ENCODE measurements at regions not wholly inside any gene's neighbourhood (a gene's known extent, or its start where the extent isn't known, plus 50 kb on each side); places are given as distances from the start of the nearest gene placed in this dataset.

GRCh38 chr5:96023518-96023917 is 61.9 kb upstream of the ELL2 start:
- ChIA-PET RAD21 (ENCODE audit: low non-redundant PET in 1 of 2, low total read pairs in 2 of 2, uncharacterized antibody in 2 of 2, unreplicated experiment in 2 of 2) (no interaction called here), CTCF (no interaction called here), POLR2A (no interaction called here)
- ATAC-seq (no peak), DNase-seq (ENCODE audit: low read depth, low spot score) (no peak)
- Histone ChIP-seq H3K27me3 (ENCODE audit: insufficient read depth, low read length) (no peaks in the 10 kb centered on the region), H3K79me2 (ENCODE audit: insufficient read depth, low read length) (no peaks in the 10 kb centered on the region), H3K4me1 (ENCODE audit: control insufficient read depth in 1 of 2, insufficient read depth in 2 of 2, low read length in 2 of 2) (peaks cover 0 to 14% of the 10 kb centered on the region in 2 experiments; a peak in 2 of 4 replicates), H3K9me3 (ENCODE audit: control insufficient read depth in 1 of 2, insufficient read depth in 1 of 2, low read depth in 1 of 2, low read length in 2 of 2) (no peaks in the 10 kb centered on the region), H4K20me1 (ENCODE audit: insufficient read depth) (no peaks in the 10 kb centered on the region), H3K9me2 (ENCODE audit: insufficient read depth) (no peaks in the 10 kb centered on the region; the same call in 1 of the 2 replicates), H3K4me2 (ENCODE audit: low read length) (no peak overlapping the region), H3K36me3 (ENCODE audit: control insufficient read depth in 1 of 2, insufficient read depth in 2 of 2, low read length in 2 of 2) (no peaks in the 10 kb centered on the region), H3K4me3 (replicated peaks in 1 of 2; ENCODE audit: low read depth in 1 of 2, low read length in 2 of 2) (no peak overlapping the region), H3K9ac (ENCODE audit: low read length) (no peak overlapping the region), H2AFZ (ENCODE audit: low read depth, low read length, poor library complexity, severe bottlenecking) (peak overlapping the region; percentile 75), H3K27ac (ENCODE audit: low read depth, low read length) (no peak overlapping the region)
- no TSS peak for BruUV-seq (replicated peaks)
- TF ChIP-seq FOSL1 (IDR thresholded peaks at IDR 0.05; ENCODE audit: low read depth), result no peak
- intact Hi-C loops (cut with micrococcal nuclease), result no loop called here

GRCh38 chr5:96022971-96023370 is 61.3 kb upstream of the ELL2 start:
- H3K79me2 ChIP-seq (ENCODE audit: insufficient read depth, low read length), result no peaks in the 10 kb centered on the region
- H2AFZ ChIP-seq (ENCODE audit: low read depth, low read length, poor library complexity, severe bottlenecking), result peak overlapping the region; percentile 4
- DNase-seq (ENCODE audit: low read depth, low spot score) (no peak), ATAC-seq (no peak)
- no peaks in the 10 kb centered on the region for H3K27me3 ChIP-seq (ENCODE audit: insufficient read depth, low read length)
- no peak overlapping the region for H3K4me3 ChIP-seq (replicated peaks in 1 of 2; ENCODE audit: low read depth in 1 of 2, low read length in 2 of 2)
- H3K36me3 ChIP-seq (ENCODE audit: control insufficient read depth in 1 of 2, insufficient read depth in 2 of 2, low read length in 2 of 2), result no peaks in the 10 kb centered on the region
- CTCF ChIA-PET, result no interaction called here
- H3K27ac ChIP-seq (ENCODE audit: low read depth, low read length), result no peak overlapping the region
- H3K9me3 ChIP-seq (ENCODE audit: control insufficient read depth in 1 of 2, insufficient read depth in 1 of 2, low read depth in 1 of 2, low read length in 2 of 2), result no peaks in the 10 kb centered on the region
- POLR2A ChIA-PET, result no interaction called here
- no peak overlapping the region for H3K9ac ChIP-seq (ENCODE audit: low read length)
- H3K4me2 ChIP-seq (ENCODE audit: low read length), result no peak overlapping the region
- RAD21 ChIA-PET (ENCODE audit: low non-redundant PET in 1 of 2, low total read pairs in 2 of 2, uncharacterized antibody in 2 of 2, unreplicated experiment in 2 of 2), result no interaction called here
- no peak for TF ChIP-seq RAD21 (IDR thresholded peaks at IDR 0.05; ENCODE audit: low read depth)
- no peak for TF ChIP-seq CEBPB (IDR thresholded peaks at IDR 0.05; ENCODE audit: low read depth)
- TF ChIP-seq ZBTB33 (IDR thresholded peaks at IDR 0.05; ENCODE audit: extremely low read depth, insufficient replicate concordance, low read length), result no peak
- TF ChIP-seq, protein P1, sequence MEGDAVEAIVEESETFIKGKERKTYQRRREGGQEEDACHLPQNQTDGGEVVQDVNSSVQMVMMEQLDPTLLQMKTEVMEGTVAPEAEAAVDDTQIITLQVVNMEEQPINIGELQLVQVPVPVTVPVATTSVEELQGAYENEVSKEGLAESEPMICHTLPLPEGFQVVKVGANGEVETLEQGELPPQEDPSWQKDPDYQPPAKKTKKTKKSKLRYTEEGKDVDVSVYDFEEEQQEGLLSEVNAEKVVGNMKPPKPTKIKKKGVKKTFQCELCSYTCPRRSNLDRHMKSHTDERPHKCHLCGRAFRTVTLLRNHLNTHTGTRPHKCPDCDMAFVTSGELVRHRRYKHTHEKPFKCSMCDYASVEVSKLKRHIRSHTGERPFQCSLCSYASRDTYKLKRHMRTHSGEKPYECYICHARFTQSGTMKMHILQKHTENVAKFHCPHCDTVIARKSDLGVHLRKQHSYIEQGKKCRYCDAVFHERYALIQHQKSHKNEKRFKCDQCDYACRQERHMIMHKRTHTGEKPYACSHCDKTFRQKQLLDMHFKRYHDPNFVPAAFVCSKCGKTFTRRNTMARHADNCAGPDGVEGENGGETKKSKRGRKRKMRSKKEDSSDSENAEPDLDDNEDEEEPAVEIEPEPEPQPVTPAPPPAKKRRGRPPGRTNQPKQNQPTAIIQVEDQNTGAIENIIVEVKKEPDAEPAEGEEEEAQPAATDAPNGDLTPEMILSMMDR (IDR thresholded peaks at IDR 0.05 in 2 of 3, conservative IDR thresholded peaks at IDR 0.05 in 1 of 3; ENCODE audit: borderline replicate concordance in 1 of 3, insufficient read depth in 1 of 3, low read depth in 2 of 3, low read length in 2 of 3), result no peak
- TF ChIP-seq SRF (IDR thresholded peaks at IDR 0.05; ENCODE audit: low read depth), result no peak
- TF ChIP-seq POLR2AphosphoS5 (IDR thresholded peaks at IDR 0.05; ENCODE audit: low read depth, low read length), result no peak
- TF ChIP-seq, protein P2, sequence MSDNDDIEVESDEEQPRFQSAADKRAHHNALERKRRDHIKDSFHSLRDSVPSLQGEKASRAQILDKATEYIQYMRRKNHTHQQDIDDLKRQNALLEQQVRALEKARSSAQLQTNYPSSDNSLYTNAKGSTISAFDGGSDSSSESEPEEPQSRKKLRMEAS (IDR thresholded peaks at IDR 0.05), result no peak
- TF ChIP-seq SIN3A (IDR thresholded peaks at IDR 0.05; ENCODE audit: low read depth), result no peak
- no peak for TF ChIP-seq EGR1 (IDR thresholded peaks at IDR 0.05; ENCODE audit: low read depth)
- no peak for TF ChIP-seq TCF7L2 (IDR thresholded peaks at IDR 0.05; ENCODE audit: borderline replicate concordance, extremely low read depth, insufficient read depth, insufficient read length)
- no peak for TF ChIP-seq EZH2phosphoT487 (IDR thresholded peaks at IDR 0.05; ENCODE audit: borderline replicate concordance)
- no peak for TF ChIP-seq ATF3 (IDR thresholded peaks at IDR 0.05)
- BruUV-seq (replicated peaks), result no TSS peak
- peaks cover 0 to 14% of the 10 kb centered on the region in 2 experiments; a peak in 2 of 4 replicates for H3K4me1 ChIP-seq (ENCODE audit: control insufficient read depth in 1 of 2, insufficient read depth in 2 of 2, low read length in 2 of 2)
- intact Hi-C loops (cut with micrococcal nuclease), result no loop called here
- H3K9me2 ChIP-seq (ENCODE audit: insufficient read depth), result no peaks in the 10 kb centered on the region; the same call in 1 of the 2 replicates
- no peaks in the 10 kb centered on the region for H4K20me1 ChIP-seq (ENCODE audit: insufficient read depth)

Measured in HCT116 (cell line).